ENCODE measurements at regions not wholly inside any gene's neighbourhood (a gene's known extent, or its start where the extent isn't known, plus 50 kb on each side); places are given as distances from the start of the nearest gene placed in this dataset.

- TF ChIP-seq EZH2 (IDR thresholded peaks at IDR 0.05; ENCODE audit: low read length) (no peak), CTCF (optimal IDR thresholded peaks at IDR 0.05 in 1 of 3, IDR thresholded peaks at IDR 0.05 in 1 of 3, conservative IDR thresholded peaks at IDR 0.05 in 1 of 3; ENCODE audit: extremely low read depth in 1 of 3, insufficient read depth in 2 of 3, low read length in 3 of 3) (no peak)
These were observed 585.3 kb upstream of the BCHE start for GRCh38 chr3:166422556-166422955.

All from keratinocyte (primary cell).